HG03565 (cell line): ENCODE measurements at regions not wholly inside any gene's neighbourhood (a gene's known extent, or its start where the extent isn't known, plus 50 kb on each side); places are given as distances from the start of the nearest gene placed in this dataset.
"Not testable (repeated sequence)": the region's sequence is repeated elsewhere in the genome, so short reads cannot be mapped to it uniquely, and the experiment has no call there.

Source experiments
- ATAC-seq: cut with Tn5 transposase; IDR thresholded peaks from one replicate; pipeline ENCODE4 v1.9.1; 2021; ENCODE audit warnings: mild to moderate bottlenecking, moderate library complexity; ENCODE audit not compliant: unreplicated experiment

DNA sequence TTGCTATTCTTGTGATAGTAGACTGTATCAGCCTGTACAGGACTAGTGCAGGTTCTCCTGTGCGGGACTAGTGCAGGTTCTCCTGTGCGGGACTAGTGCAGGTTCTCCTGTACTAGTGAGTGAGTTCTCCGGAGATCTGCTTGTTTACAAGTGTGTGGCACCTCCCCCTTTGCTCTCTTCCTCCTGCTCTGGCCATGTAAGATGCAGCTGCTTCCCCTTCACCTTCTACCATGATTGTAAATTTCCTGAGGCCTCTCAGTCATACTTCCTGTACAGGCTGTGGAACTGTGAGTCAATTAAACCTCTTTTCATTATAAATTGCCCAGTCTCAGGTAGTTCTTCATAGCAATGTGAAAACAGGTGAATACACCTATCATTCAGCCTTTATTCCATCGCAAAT, 289.6 kb downstream of the TEX29 start:
- ATAC-seq, result no peak

DNA sequence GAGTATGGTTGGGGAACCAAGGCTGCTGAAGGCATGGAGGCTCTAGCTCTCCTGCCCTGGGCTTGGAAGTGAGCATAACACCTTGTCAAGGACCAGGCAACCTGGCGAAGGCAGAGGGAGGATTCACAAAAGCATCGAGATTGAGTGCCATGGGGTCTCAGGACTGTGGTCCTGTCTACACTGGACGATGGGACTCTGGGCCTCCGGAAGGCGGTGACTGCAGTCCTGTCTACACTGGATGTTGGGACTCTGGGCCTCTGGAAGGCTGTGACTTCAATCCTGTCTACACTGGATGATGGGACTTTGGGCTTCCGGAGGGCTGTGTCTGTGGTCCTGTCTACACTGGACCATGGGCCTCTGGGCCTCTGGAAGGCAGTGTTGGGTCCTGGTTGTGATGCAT, 290.4 kb downstream of the TEX29 start:
- no peak for ATAC-seq

DNA sequence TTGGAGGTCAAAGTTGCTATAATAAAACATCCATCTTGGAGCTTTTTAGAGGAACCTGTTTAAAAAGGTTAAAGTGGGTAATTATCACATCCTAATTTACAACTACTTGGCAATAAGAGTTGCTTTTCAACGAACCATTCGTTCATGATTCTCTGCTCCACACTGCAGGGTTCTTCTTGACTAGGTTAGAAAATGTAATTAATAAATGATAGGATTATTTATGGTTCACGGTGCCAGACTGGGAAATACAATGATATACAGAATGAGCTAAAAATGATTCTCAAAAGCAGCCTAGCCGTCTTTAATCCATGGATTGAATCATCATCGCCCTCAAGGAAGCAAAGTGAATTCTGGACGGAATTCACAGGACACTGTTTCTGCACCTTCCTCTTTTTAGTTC, 291.2 kb downstream of the TEX29 start:
- no peak for ATAC-seq

DNA sequence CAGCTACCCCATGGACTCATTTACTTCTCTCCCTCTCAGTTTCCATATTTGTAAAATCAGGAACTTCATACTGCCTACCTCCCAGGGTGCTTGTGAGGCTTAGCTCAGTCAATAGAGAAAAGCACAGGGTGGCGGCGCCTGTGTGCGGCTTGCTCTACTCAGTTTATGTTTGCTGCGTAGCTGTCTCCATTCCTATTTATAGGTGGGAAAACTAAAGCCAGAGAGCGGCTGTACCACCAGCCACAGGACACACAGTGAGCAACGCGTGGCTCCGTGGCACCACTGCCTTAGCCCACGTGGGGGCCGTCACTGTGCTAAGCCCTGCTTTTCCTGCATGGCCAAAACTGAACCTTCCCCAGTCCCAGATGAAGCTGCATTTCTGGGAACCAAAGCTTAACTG, 292.4 kb downstream of the TEX29 start:
- ATAC-seq, result no peak

DNA sequence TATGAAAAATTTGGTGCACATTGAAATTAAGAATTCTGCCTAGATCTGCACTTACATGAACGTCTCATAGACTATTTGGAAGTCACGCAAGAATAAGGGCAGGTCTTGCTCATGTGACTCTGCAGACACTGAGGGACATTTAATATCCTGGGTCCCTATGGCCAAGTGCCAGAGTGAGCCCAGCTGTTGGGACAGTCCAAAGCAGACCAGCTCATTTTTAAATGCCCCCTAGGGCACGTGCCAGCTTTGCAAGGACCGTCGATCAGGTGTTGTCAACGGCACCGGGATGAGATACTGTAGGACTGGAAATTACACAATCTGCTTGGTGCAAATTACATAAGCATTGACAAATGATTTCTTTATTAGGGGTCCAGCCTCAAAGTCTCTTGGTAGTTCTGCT, 293.6 kb downstream of the TEX29 start:
- ATAC-seq, result no peak

DNA sequence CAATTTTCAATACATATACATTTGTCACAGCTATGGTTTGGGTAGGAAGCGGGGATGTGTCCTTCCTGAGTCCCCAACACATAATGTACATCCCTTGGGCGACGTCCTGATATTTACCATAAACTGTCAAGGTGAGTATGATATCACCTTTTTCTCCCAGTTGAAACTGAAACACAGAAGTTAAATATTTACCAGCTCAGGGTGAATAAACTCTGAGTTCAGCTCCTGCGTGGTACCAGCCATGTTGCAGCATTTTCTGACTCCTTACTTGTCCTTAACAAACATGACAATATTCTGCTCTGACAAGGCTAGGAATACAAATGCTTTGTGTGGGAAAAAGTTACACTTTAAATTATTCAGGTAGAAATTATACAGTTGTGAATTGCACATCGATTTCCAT, 294.2 kb downstream of the TEX29 start:
- ATAC-seq, result no peak

DNA sequence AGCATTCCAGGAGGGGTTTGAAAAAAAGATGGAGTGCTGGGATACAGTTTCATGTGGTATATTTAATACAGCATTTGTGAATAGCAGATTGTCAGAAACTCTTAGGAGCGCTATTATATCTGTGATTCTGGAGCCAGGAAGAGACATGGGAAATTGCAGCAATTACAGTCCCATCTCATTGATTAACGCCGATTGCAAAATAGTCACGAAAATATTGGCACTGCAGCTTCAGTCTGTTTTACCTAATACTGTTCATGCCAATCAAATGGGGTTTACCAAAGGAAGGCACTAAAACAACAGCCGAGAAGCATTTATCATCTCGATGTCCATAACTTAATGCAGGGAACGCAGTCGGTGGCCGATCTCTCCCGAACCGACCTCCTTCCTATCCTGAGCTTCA, 295.8 kb downstream of the TEX29 start:
- ATAC-seq, result no peak

DNA sequence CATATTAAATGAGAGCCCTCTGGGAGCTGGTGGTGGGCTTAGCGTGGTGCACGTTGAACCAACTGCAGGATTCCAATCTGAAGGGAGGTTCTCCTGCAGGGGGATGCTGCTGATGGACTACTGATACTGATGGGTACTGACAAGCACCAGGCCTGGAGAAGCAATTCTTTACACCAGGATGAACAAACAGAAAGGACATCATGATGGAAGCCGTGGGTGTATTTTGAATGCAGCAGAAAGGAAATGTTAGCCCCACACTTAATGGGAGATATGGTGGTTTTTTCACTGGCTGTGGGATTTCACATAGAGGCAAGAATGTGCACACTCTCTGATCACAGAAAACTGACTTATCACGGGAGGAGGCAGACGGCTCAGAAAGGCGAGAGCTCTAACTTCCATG, 299.7 kb downstream of the TEX29 start:
- ATAC-seq, result no peak

DNA sequence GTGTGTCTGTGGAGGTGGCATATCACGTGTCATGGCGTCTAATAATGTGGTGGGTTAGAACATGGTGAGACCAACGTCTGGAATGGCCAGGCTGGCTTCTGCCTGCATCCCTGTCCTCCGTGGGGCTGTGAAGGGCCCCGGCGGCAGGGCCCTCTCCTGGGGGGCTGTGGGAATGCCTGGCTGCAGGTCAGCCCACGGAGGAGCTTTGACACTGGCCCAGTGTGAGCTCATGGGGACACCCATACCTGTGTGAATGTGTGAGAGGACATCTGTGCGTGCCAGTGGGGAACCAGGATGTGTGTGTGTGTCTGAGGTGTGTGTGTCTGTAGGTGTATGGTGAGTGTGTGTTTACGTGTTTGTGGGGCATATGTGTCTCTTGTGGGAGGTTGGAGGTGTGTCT, 300.1 kb downstream of the TEX29 start:
- no peak for ATAC-seq

DNA sequence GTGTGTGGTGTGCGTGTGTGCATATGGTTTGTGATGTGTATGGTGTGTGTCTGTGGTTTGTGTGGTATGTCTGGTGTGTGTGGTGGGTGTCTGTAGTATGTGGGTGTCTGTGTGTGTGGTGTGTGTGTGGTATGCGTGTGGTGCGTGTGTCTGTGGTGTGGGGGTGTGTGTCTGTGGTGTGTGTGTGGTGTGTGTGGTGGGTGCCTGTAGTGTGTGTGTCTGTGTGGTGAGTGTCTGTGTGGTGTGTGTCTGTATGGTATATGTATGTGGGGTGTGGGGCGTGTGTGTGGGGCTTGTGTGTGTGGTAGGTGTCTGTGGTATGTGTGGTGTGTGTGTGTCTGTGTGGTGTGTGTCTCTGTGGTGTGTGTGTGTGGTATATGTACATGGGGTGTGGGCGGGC, 300.7 kb downstream of the TEX29 start:
- no peak for ATAC-seq

DNA sequence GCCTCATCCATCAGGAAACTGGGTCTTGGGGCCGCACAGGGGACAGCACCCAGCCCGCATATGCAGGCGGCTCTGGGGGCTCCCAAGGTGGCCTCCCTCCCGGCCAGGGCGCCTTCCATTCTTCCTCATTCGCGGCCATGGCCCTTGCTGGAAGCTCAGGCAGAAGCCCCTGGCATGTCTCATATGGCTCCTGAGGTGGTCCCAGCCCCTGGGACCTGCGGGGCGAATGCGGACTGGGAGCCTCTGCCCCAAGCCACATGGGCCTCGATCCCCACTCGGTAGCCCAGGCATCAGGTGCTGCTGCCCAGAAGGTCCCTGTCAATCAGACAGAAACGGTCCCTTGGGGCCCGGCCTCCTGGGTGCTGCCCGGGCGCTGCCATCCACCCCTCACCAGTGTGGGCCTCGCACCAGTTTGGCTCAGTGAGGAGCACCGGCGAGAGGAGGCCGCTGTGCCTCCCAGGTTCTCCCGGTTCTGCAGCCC, 301.6 kb downstream of the TEX29 start:
- ATAC-seq, result no peak

DNA sequence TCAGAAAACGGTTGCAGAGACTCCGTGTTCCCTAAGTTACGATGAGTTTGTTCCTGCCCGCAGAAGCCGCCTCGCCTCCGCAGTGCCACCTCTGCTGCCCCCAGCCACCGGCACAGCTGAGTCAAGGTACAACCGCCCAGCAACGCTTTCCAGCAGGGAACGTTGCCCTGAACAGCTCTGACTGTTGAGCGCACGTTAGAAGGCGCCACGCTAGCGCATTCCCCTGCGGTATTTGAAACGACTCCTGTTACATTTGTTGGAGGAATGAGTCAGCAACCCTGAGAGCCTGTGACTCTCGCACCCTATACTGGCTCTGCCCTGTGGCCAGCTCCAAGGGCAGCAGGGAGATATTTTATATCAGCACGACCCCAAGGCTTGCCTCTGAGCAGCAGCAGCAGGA, 302.8 kb downstream of the TEX29 start:
- no peak for ATAC-seq

DNA sequence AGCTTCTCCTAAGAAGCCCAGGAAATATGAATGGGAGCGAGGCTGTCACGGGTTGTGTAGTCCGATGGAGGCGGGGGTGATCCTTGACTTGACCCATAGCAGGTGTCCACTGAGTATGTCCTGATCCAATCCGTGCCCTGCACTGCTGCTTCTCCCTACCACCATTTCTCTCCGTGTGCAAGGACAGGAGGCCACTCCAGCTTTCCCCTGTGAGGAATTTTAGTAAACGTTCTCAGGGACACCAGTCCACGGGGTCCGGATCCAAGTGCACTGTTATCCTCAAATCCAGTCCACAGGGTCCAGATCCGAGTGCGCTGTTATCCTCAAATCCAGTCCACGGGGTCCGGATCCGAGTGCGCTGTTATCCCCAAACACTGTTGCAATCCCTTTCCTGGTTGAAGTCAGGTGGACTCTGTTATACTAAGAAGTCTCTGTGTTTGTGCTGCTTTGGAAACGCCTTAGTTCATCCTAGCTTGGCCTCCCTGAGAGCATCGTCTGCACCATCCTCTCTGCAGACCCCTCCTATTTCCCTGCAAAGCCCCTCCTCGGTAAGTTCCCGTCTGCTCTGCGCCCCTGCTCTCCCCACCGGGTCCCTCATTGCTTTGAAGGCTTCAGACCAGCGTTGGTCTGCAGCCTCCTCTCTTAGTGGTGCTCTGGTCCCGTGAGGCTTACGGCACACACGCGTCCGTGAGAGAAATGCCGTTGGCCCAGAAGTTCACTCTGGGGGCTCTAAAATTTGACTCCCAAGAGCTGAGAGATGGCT, 303.5 kb downstream of the TEX29 start:
- no peak for ATAC-seq

DNA sequence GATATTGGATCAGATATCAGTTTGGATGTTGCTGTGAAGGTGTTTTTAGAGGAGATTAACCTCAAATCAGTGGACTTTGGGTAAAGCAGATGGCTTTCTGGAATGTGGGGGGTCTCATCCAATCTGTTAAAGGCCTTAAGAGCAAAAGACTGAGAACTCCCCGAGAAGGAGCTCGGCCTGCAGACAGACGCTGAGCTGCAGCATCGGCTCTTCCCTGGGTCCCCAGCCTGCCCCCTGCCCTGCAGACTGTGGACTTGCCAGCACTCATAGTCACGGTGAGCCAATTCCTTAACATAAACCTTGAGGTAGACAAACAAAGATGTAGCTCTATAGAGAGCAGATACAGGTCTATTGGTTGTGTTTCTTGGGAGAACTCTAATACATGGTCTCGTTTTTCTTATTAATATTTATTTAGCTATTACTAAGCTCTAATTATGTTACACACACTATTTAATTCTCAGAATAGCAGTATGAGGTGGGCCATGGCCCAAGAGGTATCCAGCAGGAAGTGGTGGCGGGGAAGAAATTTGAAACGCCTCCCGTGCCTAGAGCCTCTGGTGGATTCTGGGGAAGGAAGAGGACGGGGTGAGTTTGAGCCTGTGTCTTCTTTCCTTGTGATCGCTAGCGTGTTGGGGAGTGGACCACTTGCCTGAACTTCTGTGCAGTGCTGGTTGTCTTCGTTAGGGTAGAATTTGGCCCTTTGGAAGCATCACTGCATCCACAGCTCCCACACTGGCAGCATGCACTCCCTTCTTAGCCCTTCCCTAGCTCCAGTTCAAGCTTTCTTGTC, 305.3 kb downstream of the TEX29 start:
- ATAC-seq, result no peak

DNA sequence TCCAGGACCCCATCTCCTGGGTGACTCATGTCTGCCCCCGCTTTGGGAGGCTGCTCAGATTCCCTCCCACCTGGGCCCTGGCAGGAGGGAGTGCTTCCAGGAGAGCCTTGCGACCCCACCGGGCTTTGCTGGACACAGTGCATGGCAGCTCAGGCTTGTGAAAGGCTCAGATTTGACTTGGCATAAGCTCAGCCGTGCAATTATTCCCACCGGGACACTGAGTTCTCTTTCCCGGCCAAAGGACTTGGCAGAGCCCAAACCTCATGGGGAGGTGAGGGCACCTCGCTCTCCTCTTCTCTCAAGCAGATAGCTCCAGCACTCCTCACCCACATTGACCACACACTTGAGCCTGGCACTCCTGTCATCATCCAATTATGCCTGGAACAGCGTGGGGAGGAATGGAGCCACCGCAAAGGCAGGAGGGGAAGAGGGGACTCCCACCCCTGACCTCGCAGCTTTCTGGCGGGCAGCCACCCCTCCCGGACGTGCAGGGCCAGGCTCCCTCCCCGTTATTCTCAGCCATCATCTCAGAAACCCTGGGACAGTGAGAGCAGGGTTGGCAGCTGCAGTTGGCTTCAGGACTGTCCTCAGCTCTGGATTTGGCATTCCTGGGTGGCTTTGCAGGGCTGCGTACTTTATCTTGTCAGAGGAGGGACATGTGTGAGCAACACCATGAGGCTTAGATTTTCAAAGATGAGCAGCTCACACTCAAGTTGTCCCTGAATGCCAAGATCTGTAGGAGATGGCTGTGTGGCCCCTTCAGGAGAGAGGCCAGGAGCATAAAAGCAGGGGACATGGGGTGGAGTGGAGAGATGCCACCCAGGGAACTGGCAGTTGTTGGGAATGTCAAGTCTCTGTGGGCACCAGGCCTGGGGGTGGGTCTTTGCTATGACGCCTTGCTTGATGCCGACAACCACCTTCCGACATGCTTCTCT, 306.2 kb downstream of the TEX29 start:
- ATAC-seq, result no peak

DNA sequence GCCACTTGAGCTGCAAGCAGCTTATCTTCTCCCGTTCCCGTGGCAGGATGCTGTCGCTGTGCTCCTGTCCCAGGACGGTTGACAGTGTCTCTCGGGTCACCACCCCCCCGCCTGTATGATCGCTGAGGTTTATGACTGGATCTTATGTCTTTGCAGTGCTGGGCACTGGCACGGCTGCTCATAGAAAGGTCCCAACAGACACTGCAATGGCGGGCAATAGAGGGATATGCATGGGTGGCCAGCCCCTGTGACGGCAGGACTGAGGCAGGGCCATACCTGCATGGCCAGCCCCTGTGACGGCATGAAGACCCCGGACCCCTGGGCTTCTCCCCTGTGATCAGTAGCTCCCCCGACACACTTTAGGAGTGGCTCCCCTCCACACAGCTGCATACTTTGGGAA, 307.2 kb downstream of the TEX29 start:
- no peak for ATAC-seq

DNA sequence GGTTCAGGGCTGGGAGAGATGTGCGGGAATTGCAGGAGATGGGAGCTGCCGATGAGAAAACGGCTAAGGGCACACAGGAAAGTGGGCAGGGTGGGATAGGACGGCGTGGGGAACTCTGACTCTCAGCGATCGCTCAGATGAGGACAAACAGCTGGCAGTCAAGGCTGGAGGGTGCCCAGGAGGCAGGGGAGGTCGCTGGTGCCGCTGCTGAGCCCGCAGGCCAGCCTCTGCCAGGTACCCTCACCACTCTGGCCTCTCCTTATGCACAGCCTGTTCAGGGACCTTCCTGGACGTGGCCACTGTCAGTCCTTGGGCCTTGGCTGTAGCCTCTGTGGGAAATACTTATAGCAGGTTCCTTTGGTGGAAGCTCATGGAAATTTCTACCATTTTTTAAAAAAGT, 308.6 kb downstream of the TEX29 start:
- ATAC-seq, result no peak

DNA sequence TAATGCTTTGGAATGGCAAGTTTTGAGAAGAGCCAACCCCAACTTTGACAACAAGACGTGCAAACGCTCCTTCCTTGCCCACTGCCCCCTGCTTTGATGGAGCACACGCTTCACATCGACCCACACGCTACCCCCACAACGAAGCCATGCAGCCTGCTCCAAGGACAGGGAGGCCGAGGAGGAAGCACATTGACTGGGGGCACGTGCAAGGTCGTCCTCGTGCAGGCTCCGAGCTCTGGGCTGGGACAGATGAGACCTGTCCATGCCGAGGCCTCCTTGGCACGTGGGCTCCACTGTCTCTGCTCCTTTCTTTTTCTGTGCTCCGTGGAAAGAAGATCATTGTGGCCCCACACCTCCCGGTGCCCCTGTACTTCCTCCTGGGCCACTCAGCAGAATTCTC, 309.0 kb downstream of the TEX29 start:
- ATAC-seq, result no peak

DNA sequence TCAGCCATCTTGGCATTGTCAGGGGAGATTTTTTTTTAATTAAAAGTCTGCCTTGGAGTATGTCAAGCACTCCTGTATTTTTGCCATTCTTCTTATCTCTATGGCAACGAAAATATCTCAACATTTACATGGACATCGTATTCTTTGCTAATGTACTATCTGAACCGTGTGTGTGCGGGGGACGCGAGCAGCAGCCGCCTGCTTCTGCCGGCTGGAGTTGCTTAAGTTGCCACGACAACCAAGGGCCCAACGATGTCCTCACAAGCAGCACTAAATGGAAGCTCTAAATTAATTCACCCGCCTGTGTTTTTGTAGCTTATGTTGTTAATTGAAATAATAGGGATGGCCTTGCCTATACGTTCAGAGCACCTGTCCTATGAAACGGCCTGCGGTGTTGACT, 309.5 kb downstream of the TEX29 start:
- no peak for ATAC-seq

DNA sequence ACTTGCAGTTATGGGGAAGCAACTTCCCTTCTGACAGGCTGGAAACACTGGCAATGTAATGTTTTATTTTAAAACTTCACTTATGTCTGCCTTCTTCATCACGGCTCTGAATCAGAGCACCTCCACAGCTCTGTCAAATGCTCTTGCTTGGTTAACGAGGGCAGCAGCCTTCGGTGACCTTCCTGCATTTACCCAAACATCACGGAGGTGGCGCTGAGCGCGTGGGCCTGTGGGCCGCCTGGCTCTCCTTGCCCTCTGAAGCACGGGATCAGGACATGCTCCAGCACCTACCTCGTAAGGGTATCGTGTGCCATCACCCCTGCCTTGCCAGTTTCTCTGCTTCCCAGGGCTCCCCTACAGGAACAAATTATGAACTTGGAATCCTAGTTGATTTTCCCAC, 310.0 kb downstream of the TEX29 start:
- ATAC-seq, result no peak

DNA sequence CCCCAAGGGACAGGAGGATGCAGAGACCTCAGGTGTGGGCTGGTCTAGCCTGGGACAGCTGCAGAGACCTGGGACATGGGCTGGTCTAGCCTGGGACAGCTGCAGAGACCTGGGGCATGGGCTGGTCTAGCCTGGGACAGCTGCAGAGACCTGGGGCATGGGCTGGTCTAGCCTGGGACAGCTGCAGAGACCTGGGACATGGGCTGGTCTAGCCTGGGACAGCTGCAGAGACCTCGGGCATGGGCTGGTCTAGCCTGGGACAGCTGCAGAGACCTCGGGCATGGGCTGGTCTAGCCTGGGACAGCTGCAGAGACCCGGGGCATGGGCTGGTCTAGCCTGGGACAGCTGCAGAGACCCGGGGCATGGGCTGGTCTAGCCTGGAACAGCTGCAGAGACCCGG, 310.8 kb downstream of the TEX29 start:
- ATAC-seq, result not testable (repeated sequence)
